Stimulated activated CD4-positive, alpha-beta T cell treated with anti-CD3 and anti-CD28 coated beads, Interleukin-12 subunit alpha, Interleukin-12 subunit beta, amount 100 ng/mL, for 48 hours (primary cell): ENCODE measurements at regions not wholly inside any gene's neighbourhood (a gene's known extent, or its start where the extent isn't known, plus 50 kb on each side); places are given as distances from the start of the nearest gene placed in this dataset.
A peak's percentile ranks its signal among the peaks of the same experiment; 100 is the strongest.
"Not testable (repeated sequence)": the region's sequence is repeated elsewhere in the genome, so short reads cannot be mapped to it uniquely, and the experiment has no call there.

Experiments
- DNase-seq, 3 donors: peaks; one replicate each; pipeline ENCODE4 v3.0.0-alpha.2; 2020; ENCODE audit warnings: low read depth in 2 of 3, low spot score in 1 of 3

- no peak for DNase-seq
These were observed 87.0 kb upstream of the ID2 start for GRCh38 chr2:8594731-8595427.

- no peak for DNase-seq
These were observed 86.4 kb upstream of the ID2 start for GRCh38 chr2:8595428-8595805.

GRCh38 chr2:8595811-8596600 lies 85.8 kb upstream of the ID2 start:
- DNase-seq: no peak

GRCh38 chr2:8597094-8597493 lies 84.8 kb upstream of the ID2 start:
- no peak for DNase-seq

DNA sequence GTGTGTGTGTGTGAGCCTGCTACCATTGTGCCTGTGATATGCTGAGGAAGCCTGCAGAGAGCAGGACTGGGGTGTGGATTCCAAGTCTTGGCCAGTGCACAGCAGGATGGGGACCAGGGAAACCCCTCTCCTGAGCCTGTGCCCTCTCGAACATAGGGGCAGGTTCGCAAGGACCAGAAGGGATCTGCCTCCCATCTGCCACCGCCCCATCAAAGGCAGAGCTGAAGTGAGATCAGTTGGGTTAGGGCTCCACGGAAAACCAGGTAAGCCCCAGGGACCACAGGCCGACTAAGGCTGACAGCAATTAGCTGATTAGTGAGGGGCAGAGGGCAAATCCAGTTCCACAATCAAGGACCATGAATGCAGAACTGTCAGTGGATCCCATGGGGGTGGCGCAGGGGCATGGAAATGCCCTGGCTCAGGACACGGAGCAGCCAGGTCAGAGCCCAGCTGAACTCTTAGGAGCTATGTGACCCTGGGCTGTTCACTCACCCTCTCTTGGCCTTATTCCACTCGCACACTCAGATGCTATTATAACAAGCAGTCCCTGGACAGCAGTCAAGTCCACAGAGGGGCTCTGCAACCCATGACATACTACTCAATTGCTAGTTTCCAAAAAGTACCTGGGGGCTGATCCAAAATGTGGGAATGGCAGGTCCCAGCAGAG lies 84.2 kb upstream of the ID2 start:
- no peak for DNase-seq

DNA sequence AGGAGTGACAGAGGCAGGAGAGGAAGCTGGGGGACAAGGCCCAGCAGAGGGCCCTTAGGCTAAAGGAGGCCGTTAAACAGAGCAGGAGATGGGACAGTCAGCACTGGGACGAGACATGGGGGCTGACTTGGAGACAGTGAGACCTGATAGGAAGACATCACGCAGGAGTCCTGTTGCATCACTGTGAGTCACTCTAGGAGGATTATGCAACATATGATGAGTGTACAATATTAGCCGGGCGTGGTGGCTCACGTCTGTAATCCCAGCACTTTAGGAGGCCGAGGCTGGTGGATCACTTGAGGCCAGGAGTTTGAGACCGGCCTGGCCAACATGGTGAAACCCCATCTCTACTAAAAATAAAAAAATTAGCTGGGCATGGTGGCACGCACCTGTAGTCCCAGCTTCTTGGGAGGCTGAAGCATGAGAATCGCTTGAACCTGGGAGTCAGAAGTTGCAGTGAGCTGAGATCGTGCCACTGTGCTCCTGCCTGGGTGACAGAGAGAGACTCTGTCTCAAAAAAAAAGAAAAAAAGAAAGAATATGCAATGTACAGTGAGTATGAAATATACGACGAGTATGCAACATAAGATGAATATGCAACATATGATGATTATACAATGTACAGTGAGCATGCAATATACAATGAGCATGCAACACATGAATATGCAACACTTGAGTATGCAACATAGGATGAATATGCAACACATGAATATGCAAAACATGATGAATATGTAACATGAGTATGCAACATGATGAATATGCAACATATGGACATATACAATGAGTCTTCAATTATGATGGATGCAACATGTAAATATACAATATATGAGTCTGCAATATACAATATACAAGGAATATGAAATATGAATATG lies 83.3 kb upstream of the ID2 start:
- no peak for DNase-seq

- no peak for DNase-seq
These were observed 82.2 kb upstream of the ID2 start for GRCh38 chr2:8599421-8600242.

- no peak for DNase-seq
These were observed 81.4 kb upstream of the ID2 start for GRCh38 chr2:8600456-8600855.

- DNase-seq: no peak
These were observed 79.0 kb upstream of the ID2 start for GRCh38 chr2:8602809-8603208.

GRCh38 chr2:8603356-8603755 lies 78.5 kb upstream of the ID2 start:
- DNase-seq: not testable (repeated sequence)

GRCh38 chr2:8604262-8604661 lies 77.6 kb upstream of the ID2 start:
- DNase-seq: no peak

DNA sequence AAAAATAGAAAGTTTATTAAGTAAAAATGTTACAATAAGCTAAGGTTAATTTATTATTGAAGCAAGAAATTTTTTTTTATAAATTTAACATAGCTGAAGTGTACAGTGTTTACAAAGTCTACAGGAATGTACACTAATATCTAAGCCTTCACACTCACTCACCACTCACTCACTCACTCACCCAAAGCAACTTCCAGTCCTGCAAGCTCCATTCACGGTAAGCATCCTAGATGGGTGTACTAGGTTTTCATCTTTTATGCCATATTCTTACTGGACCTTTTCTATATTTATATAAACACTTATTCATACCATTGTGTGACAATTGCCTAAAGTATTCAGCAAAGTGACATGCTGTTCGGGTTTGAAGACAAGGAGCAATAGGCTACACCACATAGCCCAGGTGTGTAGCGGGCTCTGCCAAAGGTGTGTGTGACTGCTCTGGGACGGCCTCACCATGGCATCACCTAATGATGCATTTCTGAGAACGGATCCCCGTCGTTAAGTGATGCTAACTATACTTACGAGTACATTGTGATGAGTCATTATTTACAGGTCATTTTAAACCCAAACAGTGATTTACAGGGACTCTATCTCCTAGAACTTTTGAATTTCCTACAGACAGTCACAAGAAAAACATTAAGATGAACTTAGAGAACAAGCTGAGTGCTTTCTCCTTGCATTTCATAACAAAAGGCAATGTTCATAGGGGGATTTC lies 76.3 kb upstream of the ID2 start:
- DNase-seq: no peak

GRCh38 chr2:8606226-8606625 lies 75.6 kb upstream of the ID2 start:
- peak in 1 of 3 donors; percentile 15 for DNase-seq

DNA sequence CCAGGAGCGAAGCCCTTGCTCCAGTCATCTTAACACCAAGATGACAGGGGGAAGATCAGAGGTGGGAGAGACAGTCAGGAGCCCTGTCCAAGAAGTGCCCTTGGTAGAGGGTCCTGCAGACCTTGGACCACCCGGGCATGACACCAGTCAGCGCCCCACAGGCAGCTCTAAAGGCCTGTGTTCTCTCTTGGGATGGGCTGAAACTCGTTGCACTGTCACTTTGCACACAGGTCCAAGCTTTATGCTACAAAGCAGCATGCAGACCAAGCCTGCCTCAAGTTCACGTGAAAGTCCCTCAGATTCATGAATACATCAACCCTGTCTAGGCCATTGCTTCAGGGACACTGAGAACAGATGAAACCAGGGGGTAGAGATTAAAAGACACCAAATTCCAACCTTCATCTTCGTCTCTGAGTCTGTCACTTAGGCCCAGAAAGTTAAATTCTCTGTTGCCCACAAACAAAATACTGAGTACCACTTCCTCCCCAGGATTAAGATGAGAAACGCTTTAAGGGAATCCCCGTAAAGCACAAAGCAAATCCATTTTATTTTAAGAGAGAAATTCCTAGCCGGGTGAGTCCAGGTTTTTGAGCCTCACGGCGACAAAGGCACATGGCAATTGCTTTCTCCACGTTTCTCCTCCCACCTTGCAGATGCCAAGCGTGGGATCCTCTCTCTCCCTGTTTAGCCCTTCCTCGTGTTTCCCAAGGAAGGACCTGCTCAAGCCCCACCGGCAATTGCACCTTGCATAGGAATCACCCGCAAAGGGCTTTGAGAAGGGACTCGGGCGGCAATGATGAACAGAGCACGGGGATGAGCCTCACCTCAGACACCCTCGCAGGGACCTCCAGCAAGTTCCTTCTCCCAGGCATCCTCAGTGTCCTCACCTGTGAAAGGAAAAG lies 75.0 kb upstream of the ID2 start:
- DNase-seq: no peak

GRCh38 chr2:8607606-8608005 lies 74.2 kb upstream of the ID2 start:
- no peak for DNase-seq

- peak in 2 of 3 donors; percentile 16 to 20 for DNase-seq
These were observed 73.4 kb upstream of the ID2 start for GRCh38 chr2:8608411-8608954.

- DNase-seq: no peak
These were observed 72.5 kb upstream of the ID2 start for GRCh38 chr2:8609357-8609811.

DNA sequence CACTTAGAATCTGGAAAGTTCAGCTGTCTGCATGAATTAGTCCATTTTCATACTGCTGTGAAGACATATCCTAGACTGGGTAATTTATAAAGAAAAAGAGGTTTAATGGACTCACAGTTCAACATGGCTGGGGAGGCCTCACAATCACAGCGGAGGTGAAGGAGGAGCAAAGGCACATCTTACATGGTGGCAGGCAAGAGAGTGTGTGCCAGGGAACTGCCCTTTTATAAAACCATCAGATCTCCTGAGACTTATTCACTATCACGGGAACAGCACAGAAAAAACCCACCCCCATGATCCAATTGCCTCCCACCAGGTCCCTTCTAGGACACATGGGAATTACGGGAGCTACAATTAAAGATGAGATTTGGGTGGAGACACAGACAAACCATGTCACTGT lies 71.1 kb upstream of the ID2 start:
- DNase-seq: not testable (repeated sequence)
